GM18909 (cell line): ENCODE measurements at regions not wholly inside any gene's neighbourhood (a gene's known extent, or its start where the extent isn't known, plus 50 kb on each side); places are given as distances from the start of the nearest gene placed in this dataset.
"Not testable (repeated sequence)": the region's sequence is repeated elsewhere in the genome, so short reads cannot be mapped to it uniquely, and the experiment has no call there.

Source experiments
- ATAC-seq: cut with Tn5 transposase; IDR thresholded peaks from one replicate; pipeline ENCODE4 v1.9.1; 2021; ENCODE audit warnings: mild to moderate bottlenecking; ENCODE audit not compliant: unreplicated experiment, poor library complexity

- peak; percentile 97 for ATAC-seq
Observed at GRCh38 chr5:90338712-90339372, 70.7 kb downstream of the CETN3 start.

DNA sequence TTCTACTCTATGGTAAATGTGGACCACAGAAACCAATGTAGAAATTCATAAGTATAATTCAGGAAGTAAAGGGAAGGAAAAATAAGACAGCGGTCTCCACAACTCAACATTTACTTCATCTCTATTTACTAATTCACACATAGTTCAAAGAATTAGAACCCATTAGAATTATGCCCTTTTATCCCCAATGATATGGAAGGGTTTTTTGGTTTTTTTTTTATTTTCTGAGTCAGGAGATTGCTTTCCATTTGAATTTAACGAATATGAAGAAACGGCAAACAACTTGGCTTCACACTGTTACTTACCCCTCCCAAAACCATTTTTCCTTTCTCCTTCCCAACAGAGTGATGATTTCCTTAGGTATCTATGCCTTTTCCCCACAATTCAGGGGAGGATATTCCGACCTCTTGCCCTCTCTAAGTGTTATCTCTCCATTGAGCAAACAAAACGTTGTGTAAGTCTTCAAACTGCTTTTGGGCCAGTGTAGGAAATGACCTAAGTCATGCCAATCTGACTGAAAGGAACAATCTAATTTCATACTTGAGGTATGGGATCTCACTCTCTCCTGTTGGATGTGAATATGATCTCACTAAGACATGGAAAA lies 72.0 kb downstream of the CETN3 start:
- ATAC-seq: no peak

GRCh38 chr5:90336752-90337151 lies 72.8 kb downstream of the CETN3 start:
- ATAC-seq: no peak

DNA sequence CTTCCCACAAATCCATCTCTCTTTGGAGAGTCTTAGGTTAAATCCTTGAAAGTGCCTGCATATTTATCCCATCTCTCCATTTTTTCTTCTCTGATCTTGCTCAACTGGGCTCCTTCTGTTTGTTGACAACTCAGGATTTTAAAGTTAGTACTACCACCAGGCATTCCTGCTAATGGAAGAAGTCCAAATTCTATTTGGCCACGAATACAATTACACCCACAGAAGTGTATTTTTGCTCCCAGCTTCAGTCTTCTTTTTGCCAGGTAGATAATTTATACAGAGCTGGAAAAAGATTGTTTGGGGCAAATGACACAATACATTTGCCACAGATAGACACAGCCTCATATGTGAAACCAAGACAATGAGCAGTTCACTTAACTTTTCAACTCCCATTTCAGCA lies 74.8 kb downstream of the CETN3 start:
- no peak for ATAC-seq

DNA sequence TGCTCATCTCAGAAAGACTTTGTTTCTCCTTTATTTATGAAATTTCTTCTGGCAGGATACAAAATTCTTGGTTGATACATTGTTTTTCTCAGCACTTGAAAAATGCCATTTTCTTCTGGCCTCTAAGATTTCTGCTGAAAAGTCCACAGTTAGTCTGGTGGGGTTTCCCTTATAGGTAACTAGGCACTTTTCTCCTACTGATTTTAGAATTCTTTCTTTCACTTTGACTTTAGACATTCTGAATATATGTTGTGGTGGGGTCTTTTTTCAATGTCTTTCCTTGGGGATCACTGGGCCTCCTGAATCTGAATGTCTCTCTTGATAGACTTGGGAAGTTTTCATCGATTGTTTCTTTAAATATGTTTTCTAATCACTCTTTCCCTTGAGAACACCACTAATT lies 79.6 kb downstream of the CETN3 start:
- ATAC-seq: no peak

- ATAC-seq: no peak
Observed at GRCh38 chr5:90326995-90327394, 82.6 kb downstream of the CETN3 start.

- no peak for ATAC-seq
Observed at GRCh38 chr5:90325093-90325492, 84.5 kb downstream of the CETN3 start.

DNA sequence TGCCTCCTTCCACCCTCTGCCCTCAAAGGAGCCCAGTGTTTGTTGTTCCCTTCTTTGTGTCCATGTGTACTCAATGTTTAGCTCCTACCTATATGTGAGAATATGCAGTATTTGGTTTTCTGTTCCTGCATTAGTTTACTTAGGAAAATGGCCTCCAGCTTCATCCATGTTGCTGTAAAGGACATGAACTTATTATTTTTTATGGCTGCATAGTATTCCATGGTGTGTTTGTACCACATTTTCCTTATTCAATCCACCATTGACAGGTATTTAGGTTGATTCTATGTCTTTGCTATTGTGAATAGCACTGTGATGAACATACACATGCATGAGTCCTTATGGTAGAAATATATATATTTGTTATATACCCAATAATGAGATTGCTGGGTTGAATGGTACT lies 89.2 kb downstream of the CETN3 start:
- not testable (repeated sequence) for ATAC-seq

GRCh38 chr5:90312027-90312426 lies 97.5 kb downstream of the CETN3 start:
- ATAC-seq: no peak

DNA sequence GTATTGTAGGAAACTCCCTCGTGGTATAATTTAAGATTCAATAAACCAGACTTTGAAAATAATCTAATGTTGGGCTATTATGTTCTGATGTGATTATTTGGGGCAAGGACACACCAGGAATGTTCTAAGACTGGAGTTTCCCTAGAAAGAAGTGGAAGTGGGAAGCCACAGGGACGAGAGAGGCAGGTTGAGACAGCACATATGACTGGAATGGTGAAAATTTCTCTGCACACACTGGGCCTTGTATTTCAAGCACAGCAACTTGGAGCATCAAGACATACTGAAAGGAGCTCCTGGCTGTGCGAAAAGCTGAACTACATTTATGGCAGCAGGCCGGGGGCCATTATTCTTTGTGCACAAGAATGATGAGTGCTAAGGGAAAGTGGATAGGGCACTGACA lies 98.2 kb downstream of the CETN3 start:
- ATAC-seq: no peak

DNA sequence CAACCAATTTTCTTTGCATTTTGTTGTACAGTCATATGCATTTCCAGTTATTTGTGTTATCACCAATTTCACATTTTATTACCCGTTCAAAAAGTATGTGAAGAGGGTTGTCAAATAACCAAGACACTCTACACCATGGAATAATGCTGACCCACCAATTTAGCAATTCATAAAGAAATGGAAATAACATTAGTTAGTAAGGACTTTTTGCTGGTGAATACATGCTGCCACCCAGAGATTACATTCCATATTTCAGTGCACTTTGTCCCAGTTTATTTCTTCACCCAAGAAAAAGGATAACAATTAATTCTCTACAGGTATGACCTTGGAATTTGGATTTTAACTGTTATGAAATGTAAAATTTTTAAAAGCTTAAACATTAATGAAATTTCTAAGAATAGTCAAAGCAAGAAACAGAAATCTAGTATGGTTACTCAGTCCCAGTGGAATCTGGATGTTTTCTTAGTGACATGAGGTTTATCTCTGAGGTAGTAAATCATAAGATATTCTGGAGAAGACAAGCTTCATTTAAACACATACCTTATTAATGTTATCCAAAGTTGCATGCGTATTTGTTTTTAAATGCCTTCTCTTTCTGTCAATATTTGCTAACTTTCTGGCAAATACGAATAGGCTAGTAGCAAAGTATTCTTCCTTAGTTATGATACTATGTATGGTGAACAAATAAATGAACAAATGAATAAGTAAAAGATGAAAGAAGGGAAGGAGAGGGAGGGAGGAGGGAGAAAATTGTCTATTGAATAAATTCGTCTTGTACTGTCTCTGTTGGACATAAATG lies 100.6 kb downstream of the CETN3 start:
- ATAC-seq: no peak

DNA sequence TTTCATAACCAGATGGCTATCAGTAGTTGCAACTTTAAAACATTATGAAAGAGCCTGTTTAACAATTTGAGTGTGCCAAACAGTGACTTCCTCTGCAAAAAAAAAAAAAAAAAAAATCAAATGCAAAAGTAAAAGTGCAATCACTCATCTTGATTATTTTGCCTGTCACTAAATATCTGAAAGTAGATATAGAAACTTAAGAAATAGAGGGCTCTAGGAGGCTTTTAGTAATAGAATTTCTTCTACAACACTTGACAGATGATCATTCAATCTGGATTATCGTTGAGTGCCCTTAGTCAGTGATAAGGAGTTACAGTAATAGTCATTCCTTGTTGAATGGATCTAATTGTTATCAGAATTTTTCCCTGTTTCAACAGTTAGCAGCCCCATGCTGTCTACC lies 101.8 kb downstream of the CETN3 start:
- ATAC-seq: no peak

DNA sequence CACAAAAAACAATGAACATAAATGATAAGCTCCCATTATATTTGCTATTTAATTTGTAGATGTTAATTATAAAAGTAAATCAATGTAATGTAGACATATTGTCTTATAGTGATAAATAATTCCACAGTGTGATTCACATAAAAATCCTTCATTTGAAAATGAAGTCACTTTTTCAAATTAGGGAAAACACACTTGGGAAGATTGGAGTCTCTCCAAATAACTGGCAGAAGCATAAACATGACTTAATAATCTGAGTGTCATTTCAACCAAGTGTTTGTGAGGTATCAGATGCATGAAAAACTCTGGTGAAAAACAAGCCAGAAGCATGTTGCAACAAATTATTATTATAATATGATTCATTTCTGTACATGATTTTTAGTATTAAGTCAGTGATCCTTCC lies 102.2 kb downstream of the CETN3 start:
- no peak for ATAC-seq

- no peak for ATAC-seq
Observed at GRCh38 chr5:90306613-90307012, 102.9 kb downstream of the CETN3 start.

DNA sequence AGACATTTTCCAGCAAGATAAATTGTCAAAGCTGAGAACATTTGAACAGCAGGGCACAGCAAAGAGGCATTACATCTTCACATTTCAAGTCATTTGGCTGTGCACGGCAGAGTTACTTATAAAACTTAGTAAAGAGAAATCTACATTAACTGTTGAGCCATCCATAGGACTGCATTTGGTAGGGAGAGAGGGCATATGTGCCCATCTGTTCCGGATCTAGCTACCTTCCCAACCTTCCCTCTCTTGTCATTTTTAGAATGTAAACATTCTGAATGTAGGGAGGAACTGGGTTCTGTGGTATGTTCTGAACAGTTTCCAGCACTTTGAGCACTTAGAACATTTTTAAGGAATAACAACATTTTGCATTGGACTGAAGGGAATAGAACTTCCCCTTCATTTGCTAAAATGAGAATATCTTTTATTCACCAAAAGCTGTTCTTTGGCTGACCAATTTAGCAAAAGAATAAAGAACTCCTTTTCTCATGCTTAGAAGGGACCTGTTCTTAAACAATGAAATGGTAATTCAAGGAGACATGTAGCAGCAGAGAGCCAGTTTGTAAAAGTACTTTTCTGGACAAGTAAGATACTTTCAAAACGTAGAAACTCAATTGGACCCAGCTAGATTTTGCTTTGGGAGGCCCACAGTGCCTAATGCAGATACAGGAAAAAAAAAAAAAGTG lies 104.4 kb downstream of the CETN3 start:
- ATAC-seq: no peak

DNA sequence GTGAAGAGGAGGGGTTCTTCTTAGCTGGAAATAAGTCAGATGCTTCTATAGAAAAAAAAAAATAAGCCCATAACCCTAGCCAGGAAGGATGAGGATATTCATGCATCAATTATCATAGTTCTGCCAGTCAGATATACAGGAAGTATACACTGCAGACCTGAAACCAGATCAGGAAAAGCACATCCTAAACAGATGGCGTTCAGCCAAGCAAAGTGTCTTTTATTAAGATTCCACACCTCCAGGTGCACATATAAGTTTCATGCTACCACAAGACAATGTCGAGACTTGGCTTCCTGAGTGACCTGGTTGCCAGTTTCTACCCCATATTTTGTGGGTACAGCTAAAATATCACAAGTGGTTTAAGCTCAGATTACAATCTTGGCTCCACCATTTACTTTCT lies 108.3 kb downstream of the CETN3 start:
- ATAC-seq: peak; percentile 63

GRCh38 chr5:90297045-90297764 lies 112.4 kb downstream of the CETN3 start:
- ATAC-seq: no peak

DNA sequence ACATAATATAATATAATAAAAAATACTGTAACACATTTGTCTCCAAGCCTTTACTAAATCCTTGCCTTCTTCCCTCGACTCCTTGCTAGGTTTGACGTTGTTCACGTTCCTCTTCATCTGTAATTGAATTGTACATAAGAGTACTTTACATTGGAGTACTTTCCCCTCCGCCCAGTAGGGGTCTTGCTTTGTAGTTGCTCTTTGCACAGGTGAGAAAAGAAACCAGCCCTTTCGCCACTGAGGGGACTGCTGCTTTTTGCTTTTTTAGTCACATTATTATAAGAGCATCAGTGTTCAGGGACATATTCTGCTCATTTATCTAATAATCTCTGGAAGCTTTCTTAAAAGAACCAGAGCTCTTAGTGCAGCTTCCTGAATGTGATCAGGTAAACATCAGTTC lies 115.0 kb downstream of the CETN3 start:
- no peak for ATAC-seq

DNA sequence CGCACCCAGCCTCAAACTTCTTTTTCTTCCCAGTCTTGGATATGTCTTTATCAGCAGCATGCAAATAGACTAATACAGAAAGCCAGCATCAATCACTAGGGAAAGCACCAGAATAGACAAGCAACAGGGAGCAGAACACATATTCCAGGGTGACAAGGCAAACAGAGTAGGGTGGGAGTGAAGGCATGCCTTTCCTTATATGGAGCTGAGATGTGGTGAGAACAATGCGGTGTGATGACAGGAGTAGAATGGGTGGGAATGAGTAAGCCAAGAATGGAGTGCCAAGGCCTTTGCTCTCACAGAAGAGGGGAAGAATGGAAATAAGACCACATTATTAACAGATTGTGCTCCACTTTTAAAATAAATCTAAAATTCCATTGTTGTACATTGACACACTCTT lies 115.6 kb downstream of the CETN3 start:
- no peak for ATAC-seq

DNA sequence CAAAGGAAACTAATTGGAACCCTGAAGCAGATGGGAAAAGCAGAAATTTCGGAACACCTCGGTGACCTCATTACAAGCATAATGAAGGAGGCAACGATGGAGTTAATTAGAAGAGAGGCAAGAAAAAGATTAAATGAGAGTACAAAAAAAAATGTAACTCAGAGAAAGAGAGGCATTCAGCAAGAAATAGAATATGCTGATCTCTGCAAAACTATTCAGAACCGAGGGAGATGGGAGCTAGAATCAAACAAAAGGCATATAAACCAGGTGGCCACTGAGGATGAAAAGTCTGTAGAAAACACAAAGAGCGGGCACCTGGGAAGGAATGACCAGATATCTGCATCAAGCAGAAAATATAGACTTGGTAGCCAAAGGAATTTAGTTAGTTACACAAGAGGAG lies 118.9 kb downstream of the CETN3 start:
- ATAC-seq: no peak
